OCI-LY3 (cell line): ENCODE measurements at regions not wholly inside any gene's neighbourhood (a gene's known extent, or its start where the extent isn't known, plus 50 kb on each side); places are given as distances from the start of the nearest gene placed in this dataset.

ENCODE experiments used
- CTCF ChIP-seq: fragments of 200-600, 300-600 bp; sonication (generic); IDR thresholded peaks from 2 replicates; pipeline ENCODE4 v1.5.1; 2014; ENCODE audit warnings: antibody characterized with exemption, low read length, low read depth
- EZH2phosphoT487 ChIP-seq: fragments of 200-600 bp; shearing (Covaris generic); IDR thresholded peaks from 2 replicates; pipeline ENCODE4 v1.6.1; 2018; ENCODE audit warnings: antibody characterized with exemption, mixed run types, low read depth

GRCh38 chr5:141784529-141784928 is 93.7 kb downstream of the PCDH1 start:
- TF ChIP-seq CTCF: no peak
- no peak for TF ChIP-seq EZH2phosphoT487
